IMR-90 (cell line): ENCODE measurements at regions not wholly inside any gene's neighbourhood (a gene's known extent, or its start where the extent isn't known, plus 50 kb on each side); places are given as distances from the start of the nearest gene placed in this dataset.

Experiments
- ATAC-seq: fragments of 200-7000 bp; cut with Tn5 transposase; 2 replicates; pipeline ENCODE4 v1.9.1; 2020; ENCODE audit warnings: low read depth, mild to moderate bottlenecking, moderate library complexity
- BruUV-seq: library from RNA; stranded (reverse); fragments of 400-500 nt; replicated peaks from 2 replicates; lab custom pipeline; 2021; lab: Mats Ljungman, UMichigan
- CTCF ChIA-PET: fragments of 300-600 bp; formaldehyde crosslinking; extraction: SDS; loops from one replicate; lab custom pipeline; 2021; ENCODE audit warnings: antibody characterized with exemption; lab: Yijun Ruan, JAX
- POLR2A ChIA-PET: fragments of 300-600 bp; sonication (Branson Sonifier 250); formaldehyde crosslinking; loops from one replicate; lab custom pipeline; 2022; ENCODE audit warnings: antibody characterized with exemption; ENCODE audit not compliant: unreplicated experiment; lab: Charles Lee
- DNase-seq: peaks from one replicate; pipeline ENCODE4 v3.0.0; 2013
- H2AFZ ChIP-seq: replicated peaks from 2 replicates; pipeline ENCODE3; 2013; ENCODE audit warnings: low read length, mild to moderate bottlenecking; ENCODE audit not compliant: poor library complexity
- H2AK5ac ChIP-seq: 2 replicates; pipeline ENCODE4 v1.6.1; 2013; ENCODE audit warnings: low read depth, low read length, inconsistent platforms
- H2AK9ac ChIP-seq: replicated peaks from 2 replicates; pipeline ENCODE3; 2013; ENCODE audit warnings: mild to moderate bottlenecking, low read depth, low read length, moderate library complexity; ENCODE audit not compliant: poor library complexity
- H2BK120ac ChIP-seq: 2 replicates; pipeline ENCODE4 v1.6.1; 2013; ENCODE audit warnings: low read depth, low read length, inconsistent platforms
- H2BK15ac ChIP-seq: 3 replicates; pipeline ENCODE4 v1.6.1; 2013; ENCODE audit warnings: low read depth, low read length, inconsistent platforms
- H2BK20ac ChIP-seq: 2 replicates; pipeline ENCODE4 v1.6.1; 2013; ENCODE audit warnings: low read depth, mild to moderate bottlenecking, inconsistent platforms, low read length, moderate library complexity
- H2BK5ac ChIP-seq: 2 replicates; pipeline ENCODE4 v1.6.1; 2013; ENCODE audit warnings: mild to moderate bottlenecking, low read depth, low read length, inconsistent platforms; ENCODE audit not compliant: poor library complexity, severe bottlenecking
- H3K14ac ChIP-seq: replicated peaks from 2 replicates; pipeline ENCODE4 v1.6.1; 2013; ENCODE audit warnings: low read depth, low read length, inconsistent platforms
- H3K18ac ChIP-seq: 2 replicates; pipeline ENCODE4 v1.6.1; 2013; ENCODE audit warnings: low read depth, low read length, control low read depth
- H3K23ac ChIP-seq: 2 replicates; pipeline ENCODE4 v1.6.1; 2013; ENCODE audit warnings: low read depth, low read length, inconsistent platforms
- H3K27ac ChIP-seq: 2 replicates; pipeline ENCODE4 v1.5.1; 2013; ENCODE audit warnings: mild to moderate bottlenecking, control low read depth, low read length; ENCODE audit not compliant: insufficient read depth
- H3K27me3 ChIP-seq: 2 replicates; pipeline ENCODE4 v1.6.1; 2013; ENCODE audit warnings: low read length; ENCODE audit not compliant: control insufficient read depth, insufficient read depth
- H3K36me3 ChIP-seq: 2 replicates; pipeline ENCODE4 v1.6.1; 2013; ENCODE audit warnings: low read length, mixed read lengths; ENCODE audit not compliant: control insufficient read depth, insufficient read depth
- H3K4ac ChIP-seq: 2 replicates; pipeline ENCODE4 v1.6.1; 2013; ENCODE audit warnings: low read depth, low read length, inconsistent platforms
- H3K4me1 ChIP-seq: 2 replicates; pipeline ENCODE4 v1.6.1; 2013; ENCODE audit warnings: low read length, mixed read lengths; ENCODE audit not compliant: control insufficient read depth, insufficient read depth
- H3K4me2 ChIP-seq: 2 replicates; pipeline ENCODE4 v1.6.1; 2013; ENCODE audit warnings: low read depth, mild to moderate bottlenecking, control low read depth, low read length, moderate library complexity
- H3K4me3 ChIP-seq: 2 replicates; pipeline ENCODE4 v1.5.1; 2013; ENCODE audit warnings: low read depth, mild to moderate bottlenecking, control low read depth, low read length, moderate library complexity; ENCODE audit not compliant: insufficient read depth
- H3K56ac ChIP-seq: 2 replicates; pipeline ENCODE4 v1.6.1; 2013; ENCODE audit warnings: low read length, inconsistent platforms; ENCODE audit not compliant: insufficient read depth; ENCODE audit errors: extremely low read depth
- H3K79me1 ChIP-seq, 2 experiments: 2 replicates each; pipeline ENCODE4 v1.6.1; 2013; ENCODE audit warnings: low read length in 2 of 2, inconsistent platforms in 1 of 2, low read depth in 1 of 2
- H3K9ac ChIP-seq: 2 replicates; pipeline ENCODE4 v1.6.1; 2013; ENCODE audit warnings: low read depth, low read length, control low read depth
- H3K9me1 ChIP-seq: 2 replicates; pipeline ENCODE4 v1.6.1; 2013; ENCODE audit warnings: low read length, inconsistent platforms; ENCODE audit not compliant: insufficient read depth
- H3K9me3 ChIP-seq: 2 replicates; pipeline ENCODE4 v1.6.1; 2013; ENCODE audit warnings: low read length; ENCODE audit not compliant: control insufficient read depth, insufficient read depth
- H4K20me1 ChIP-seq: 2 replicates; pipeline ENCODE4 v1.6.1; 2013; ENCODE audit warnings: low read length, inconsistent platforms; ENCODE audit not compliant: insufficient read depth
- H4K5ac ChIP-seq: 2 replicates; pipeline ENCODE4 v1.6.1; 2013; ENCODE audit warnings: mild to moderate bottlenecking, low read depth, low read length, control low read depth
- H4K8ac ChIP-seq, 2 experiments: 2 replicates each; pipeline ENCODE4 v1.6.1; 2013; ENCODE audit warnings: low read depth in 2 of 2, low read length in 2 of 2, control low read depth in 1 of 2, inconsistent platforms in 1 of 2
- H4K91ac ChIP-seq: 2 replicates; pipeline ENCODE4 v1.6.1; 2013; ENCODE audit warnings: low read depth, low read length, inconsistent platforms; ENCODE audit not compliant: insufficient read depth
- CHD1 ChIP-seq: IDR thresholded peaks from 2 replicates; pipeline ENCODE4 v1.6.1; 2012; ENCODE audit warnings: low read depth, low read length, improper control_type of control experiment
- RCOR1 ChIP-seq: IDR thresholded peaks from 2 replicates; pipeline ENCODE4 v1.6.1; 2012; ENCODE audit warnings: mild to moderate bottlenecking, low read length, improper control_type of control experiment; ENCODE audit not compliant: insufficient replicate concordance
- SMC3 ChIP-seq: fragments of 150-350 bp; IDR thresholded peaks from 2 replicates; pipeline ENCODE4 v1.6.1; 2016; ENCODE audit warnings: low read depth, mild to moderate bottlenecking, antibody characterized with exemption, low read length, moderate library complexity
- WGBS, 2 experiments: methylation state at CpG; one replicate each; pipeline versions ENCODE4 v1.1.5 to v1.1.7; 2013; ENCODE audit warnings: missing lambda C conversion rate in 2 of 2; ENCODE audit not compliant: insufficient read length in 1 of 2; ENCODE audit errors: extremely low coverage in 2 of 2; 5-methylcytosine and 5-hydroxymethylcytosine counted together
- dilution Hi-C: fragments of 300-500 bp; cut with HindIII; formaldehyde crosslinking; loops from one replicate; pipeline ENCODE4 v1.14.3; 2018; ENCODE audit warnings: low sequenced_read_pairs; ENCODE audit not compliant: unreplicated experiment
- in situ Hi-C: fragments of 300-500 bp; cut with MboI; formaldehyde crosslinking; loops from 3 replicates; pipeline ENCODE4 v1.14.3; 2019; ENCODE audit warnings: low sequenced_read_pairs, inconsistent platforms, mixed read lengths
- intact Hi-C: fragments of 100-400 bp; cut with micrococcal nuclease; formaldehyde crosslinking; loops from 2 replicates; pipeline ENCODE4 v1.10.0; 2022

GRCh38 chr10:131731780-131732630, 168.8 kb upstream of the PPP2R2D start:
- Histone ChIP-seq H2BK5ac (no peak overlapping the region), H3K4me3 (no peak overlapping the region), H3K23ac (no peak overlapping the region), H2AFZ (no peak overlapping the region), H4K91ac (no peak overlapping the region), H3K27me3 (no peaks in the 10 kb centered on the region), H3K9ac (no peak overlapping the region), H3K4ac (no peak overlapping the region), H3K4me2 (no peak overlapping the region), H3K56ac (no peak overlapping the region), H2BK15ac (no peak overlapping the region), H4K5ac (no peak overlapping the region), H3K9me1 (no peaks in the 10 kb centered on the region), H3K79me1 (no peaks in the 10 kb centered on the region), H2BK120ac (no peak overlapping the region), H3K9me3 (peaks cover 45% of the 10 kb centered on the region), H4K8ac (no peak overlapping the region), H4K20me1 (no peaks in the 10 kb centered on the region), H3K14ac (no peak overlapping the region), H2BK20ac (no peak overlapping the region), H3K36me3 (no peaks in the 10 kb centered on the region), H3K18ac (no peak overlapping the region), H2AK5ac (no peak overlapping the region), H3K4me1 (no peaks in the 10 kb centered on the region), H2AK9ac (no peak overlapping the region), H3K27ac (no peak overlapping the region)
- intact Hi-C loops (no loop called here), in situ Hi-C loops (no loop called here), dilution Hi-C loops (no loop called here)
- ATAC-seq (no peak), DNase-seq (no peak)
- BruUV-seq = no TSS peak
- POLR2A ChIA-PET = no interaction called here
- WGBS, 2 experiments = 67% methylated on average over 2 of the region's 9 CpGs; no CpG with 5 or more reads in 1 of the 2 experiments
- no peak for TF ChIP-seq SMC3
- TF ChIP-seq CHD1 = no peak
- TF ChIP-seq RCOR1 = no peak
- CTCF ChIA-PET = no interaction called here
